ENCODE measurements at regions not wholly inside any gene's neighbourhood (a gene's known extent, or its start where the extent isn't known, plus 50 kb on each side); places are given as distances from the start of the nearest gene placed in this dataset.

- no peak for DNase-seq
Measured at GRCh38 chr13:67298297-67298696, 68.2 kb upstream of the PCDH9 start.

- no peak for DNase-seq
Measured at GRCh38 chr13:67296511-67296910, 66.4 kb upstream of the PCDH9 start.

- DNase-seq, result no peak
Measured at GRCh38 chr13:67292886-67293285, 62.8 kb upstream of the PCDH9 start.

GRCh38 chr13:67285611-67286010 lies 55.5 kb upstream of the PCDH9 start:
- DNase-seq, result no peak

- DNase-seq, result no peak
Measured at GRCh38 chr13:67283637-67284036, 53.5 kb upstream of the PCDH9 start.

- DNase-seq, result no peak
Measured at GRCh38 chr13:67281466-67281865, 51.3 kb upstream of the PCDH9 start.
